ENCODE measurements at regions not wholly inside any gene's neighbourhood (a gene's known extent, or its start where the extent isn't known, plus 50 kb on each side); places are given as distances from the start of the nearest gene placed in this dataset.
"Not testable (repeated sequence)": the region's sequence is repeated elsewhere in the genome, so short reads cannot be mapped to it uniquely, and the experiment has no call there.

- no peaks in the 10 kb centered on the region for H3K27me3 ChIP-seq
- no peak overlapping the region for H3K4me3 ChIP-seq
- TF ChIP-seq POLR2A (IDR thresholded peaks at IDR 0.05): no peak
- no peak for TF ChIP-seq CTCF (IDR thresholded peaks at IDR 0.05)
- TF ChIP-seq EP300 (IDR thresholded peaks at IDR 0.05): no peak
- no peaks in the 10 kb centered on the region for H3K9me3 ChIP-seq
- no peak overlapping the region for H3K27ac ChIP-seq
- DNase-seq (ENCODE audit: low spot score in 2 of 2): no peak
- H3K4me1 ChIP-seq: no peaks in the 10 kb centered on the region
- H3K36me3 ChIP-seq: no peaks in the 10 kb centered on the region
Observed at GRCh38 chr4:112748352-112748878, 111.5 kb downstream of the LARP7 start.

- H3K4me3 ChIP-seq; H3K4me1 ChIP-seq; H3K27me3 ChIP-seq; H3K27ac ChIP-seq; H3K36me3 ChIP-seq; H3K9me3 ChIP-seq; DNase-seq (ENCODE audit: low spot score in 2 of 2): not testable (repeated sequence)
- WGBS, 2 donors: 89 to 95% methylated on average over 7 of the region's 7 CpGs
Observed at GRCh38 chr4:112750749-112751148, 113.8 kb downstream of the LARP7 start.

- TF ChIP-seq CTCF (IDR thresholded peaks at IDR 0.05): no peak
- no peak for TF ChIP-seq POLR2A (IDR thresholded peaks at IDR 0.05)
- TF ChIP-seq EP300 (IDR thresholded peaks at IDR 0.05): no peak
- no peaks in the 10 kb centered on the region for H3K27me3 ChIP-seq
- no peaks in the 10 kb centered on the region for H3K36me3 ChIP-seq
- no peak overlapping the region for H3K27ac ChIP-seq
- WGBS, 2 donors: 66 to 68% methylated on average over 1 of the region's 1 CpG
- H3K9me3 ChIP-seq: no peaks in the 10 kb centered on the region
- no peaks in the 10 kb centered on the region for H3K4me1 ChIP-seq
- DNase-seq (ENCODE audit: low spot score in 2 of 2): no peak
- H3K4me3 ChIP-seq: no peak overlapping the region
Observed at GRCh38 chr4:112751447-112751846, 114.5 kb downstream of the LARP7 start.

GRCh38 chr4:112752061-112752460, 115.1 kb downstream of the LARP7 start:
- H3K4me1 ChIP-seq: no peaks in the 10 kb centered on the region
- no peak for TF ChIP-seq POLR2A (IDR thresholded peaks at IDR 0.05)
- TF ChIP-seq EP300 (IDR thresholded peaks at IDR 0.05): no peak
- no peak for TF ChIP-seq CTCF (IDR thresholded peaks at IDR 0.05)
- H3K9me3 ChIP-seq: no peaks in the 10 kb centered on the region
- no peaks in the 10 kb centered on the region for H3K36me3 ChIP-seq
- no peak overlapping the region for H3K4me3 ChIP-seq
- 29 to 43% methylated on average over 1 of the region's 1 CpG for WGBS, 2 donors
- H3K27ac ChIP-seq: no peak overlapping the region
- no peak for DNase-seq (ENCODE audit: low spot score in 2 of 2)
- H3K27me3 ChIP-seq: no peaks in the 10 kb centered on the region

- Histone ChIP-seq H3K4me3 (no peak overlapping the region), H3K36me3 (no peaks in the 10 kb centered on the region), H3K27me3 (no peaks in the 10 kb centered on the region), H3K9me3 (no peaks in the 10 kb centered on the region), H3K27ac (no peak overlapping the region), H3K4me1 (no peaks in the 10 kb centered on the region)
- DNase-seq (ENCODE audit: low spot score in 2 of 2): no peak
- no peak for TF ChIP-seq CTCF (IDR thresholded peaks at IDR 0.05)
- TF ChIP-seq EP300 (IDR thresholded peaks at IDR 0.05): no peak
- TF ChIP-seq POLR2A (IDR thresholded peaks at IDR 0.05): no peak
- 93 to 98% methylated on average over 3 of the region's 3 CpGs for WGBS, 2 donors
Observed at GRCh38 chr4:112752510-112752909, 115.6 kb downstream of the LARP7 start.

GRCh38 chr4:112753333-112753732, 116.4 kb downstream of the LARP7 start:
- H3K27me3 ChIP-seq: no peaks in the 10 kb centered on the region
- WGBS, 2 donors: 89 to 90% methylated on average over 3 of the region's 3 CpGs
- no peaks in the 10 kb centered on the region for H3K36me3 ChIP-seq
- H3K4me3 ChIP-seq: no peak overlapping the region
- DNase-seq (ENCODE audit: low spot score in 2 of 2): no peak
- TF ChIP-seq POLR2A (IDR thresholded peaks at IDR 0.05) (no peak), EP300 (IDR thresholded peaks at IDR 0.05) (no peak), CTCF (IDR thresholded peaks at IDR 0.05) (no peak)
- no peaks in the 10 kb centered on the region for H3K4me1 ChIP-seq
- no peaks in the 10 kb centered on the region for H3K9me3 ChIP-seq
- H3K27ac ChIP-seq: no peak overlapping the region
